NCI-H2107 treated with DMSO at 0.1 percent for 48 hours (cell line): ENCODE measurements at regions not wholly inside any gene's neighbourhood (a gene's known extent, or its start where the extent isn't known, plus 50 kb on each side); places are given as distances from the start of the nearest gene placed in this dataset.

Source experiments
- DNase-seq: peaks from one replicate; lab custom pipeline; 2025; ENCODE audit not compliant: unreplicated experiment; lab: John Stamatoyannopoulos, UW

- DNase-seq: no peak
These were observed 540.6 kb downstream of the EBF1 start for GRCh38 chr5:158559066-158559465.

- no peak for DNase-seq
These were observed 545.8 kb downstream of the EBF1 start for GRCh38 chr5:158553962-158554336.

GRCh38 chr5:158553195-158553961 lies 546.3 kb downstream of the EBF1 start:
- no peak for DNase-seq

GRCh38 chr5:158552241-158552640 lies 547.5 kb downstream of the EBF1 start:
- DNase-seq: no peak

GRCh38 chr5:158549311-158549710 lies 550.4 kb downstream of the EBF1 start:
- DNase-seq: no peak

- DNase-seq: no peak
These were observed 553.0 kb downstream of the EBF1 start for GRCh38 chr5:158546748-158547147.

- DNase-seq: no peak
These were observed 553.7 kb downstream of the EBF1 start for GRCh38 chr5:158545949-158546530.

GRCh38 chr5:158544388-158545339 lies 555.1 kb downstream of the EBF1 start:
- no peak for DNase-seq

- DNase-seq: no peak
These were observed 556.0 kb downstream of the EBF1 start for GRCh38 chr5:158543539-158544387.

- DNase-seq: no peak
These were observed 558.0 kb downstream of the EBF1 start for GRCh38 chr5:158541536-158542297.

GRCh38 chr5:158538506-158539074 lies 561.1 kb downstream of the EBF1 start:
- DNase-seq: no peak

GRCh38 chr5:158537366-158537765 lies 562.4 kb downstream of the EBF1 start:
- DNase-seq: no peak

GRCh38 chr5:158534203-158534602 lies 565.5 kb downstream of the EBF1 start:
- DNase-seq: no peak

- no peak for DNase-seq
These were observed 567.0 kb downstream of the EBF1 start for GRCh38 chr5:158532739-158533138.

GRCh38 chr5:158531860-158532259 lies 567.9 kb downstream of the EBF1 start:
- DNase-seq: no peak

- no peak for DNase-seq
These were observed 569.6 kb downstream of the EBF1 start for GRCh38 chr5:158530115-158530514.

- no peak for DNase-seq
These were observed 570.3 kb downstream of the EBF1 start for GRCh38 chr5:158529454-158529853.

GRCh38 chr5:158525663-158526062 lies 574.1 kb downstream of the EBF1 start:
- no peak for DNase-seq

- no peak for DNase-seq
These were observed 575.6 kb downstream of the EBF1 start for GRCh38 chr5:158524070-158524469.

- DNase-seq: no peak
These were observed 576.9 kb downstream of the EBF1 start for GRCh38 chr5:158522776-158523175.
